ENCODE measurements at regions not wholly inside any gene's neighbourhood (a gene's known extent, or its start where the extent isn't known, plus 50 kb on each side); places are given as distances from the start of the nearest gene placed in this dataset.

- Histone ChIP-seq H2AFZ (ENCODE audit: low read depth, low read length) (no peak overlapping the region), H3K9me3 (replicated peaks; ENCODE audit: control insufficient read depth, insufficient read depth, low read depth, low read length) (no peaks in the 10 kb centered on the region; the same call in 1 of the 2 replicates), H3K4me3 (no peak overlapping the region), H3K9me1 (ENCODE audit: control insufficient read depth, insufficient read depth, low read length) (no peaks in the 10 kb centered on the region), H3K36me3 (ENCODE audit: control insufficient read depth, insufficient read depth, low read length) (no peaks in the 10 kb centered on the region), H3K4me1 (replicated peaks in 1 of 2; ENCODE audit: control insufficient read depth in 2 of 2, insufficient read depth in 2 of 2, low read length in 2 of 2) (no peaks in the 10 kb centered on the region), H3K79me2 (ENCODE audit: control insufficient read depth, insufficient read depth, low read length) (no peaks in the 10 kb centered on the region), H3K27ac (ENCODE audit: extremely low read depth, low read depth, low read length) (no peak overlapping the region), H3K4me2 (ENCODE audit: insufficient read depth, low read length) (no peak overlapping the region), H4K20me1 (replicated peaks; ENCODE audit: control insufficient read depth, insufficient read depth, low read length) (no peaks in the 10 kb centered on the region), H3K9ac (ENCODE audit: insufficient read depth in 1 of 2, low read depth in 2 of 2, low read length in 2 of 2) (no peak overlapping the region), H3K27me3 (ENCODE audit: control insufficient read depth in 2 of 2, insufficient read depth in 2 of 2, low read length in 2 of 2) (no peaks in the 10 kb centered on the region)
- BruUV-seq (replicated peaks), result no TSS peak
- ATAC-seq (no peak), DNase-seq (ENCODE audit: extremely low read depth in 1 of 4, low spot score in 3 of 4) (no peak), FAIRE-seq (no peak)
- ChIA-PET CTCF (ENCODE audit: low intra/inter-chr PET ratio) (no interaction called here), POLR2A (interaction anchor here (0.5 kb wide), 1 partner anchor 1470 kb away, joined by 3 read pairs; no protein-coding TSS in a partner anchor)
- TF ChIP-seq ZBTB8A (IDR thresholded peaks at IDR 0.05; ENCODE audit: partially characterized antibody) (no peak), TAL1 (IDR thresholded peaks at IDR 0.05) (no peak), MTA1 (IDR thresholded peaks at IDR 0.05; ENCODE audit: borderline replicate concordance) (no peak), KAT8 (IDR thresholded peaks at IDR 0.05; ENCODE audit: low read depth) (no peak), KHSRP (IDR thresholded peaks at IDR 0.05) (no peak), AFF4 (CRISPR knock-in tag; IDR thresholded peaks at IDR 0.05) (no peak), ATF4 (CRISPR knock-in tag; IDR thresholded peaks at IDR 0.05) (no peak), RBM25 (IDR thresholded peaks at IDR 0.05; ENCODE audit: low read depth, low read length, severe bottlenecking) (no peak), EHMT2 (IDR thresholded peaks at IDR 0.05) (no peak), ARNT (IDR thresholded peaks at IDR 0.05) (no peak), ELF2 (CRISPR knock-in tag; IDR thresholded peaks at IDR 0.05) (no peak), ZKSCAN3 (CRISPR knock-in tag; IDR thresholded peaks at IDR 0.05) (no peak), TARDBP (IDR thresholded peaks at IDR 0.05) (no peak), ZNF785 (CRISPR knock-in tag; IDR thresholded peaks at IDR 0.05) (no peak), LCOR (CRISPR knock-in tag; IDR thresholded peaks at IDR 0.05) (no peak), MAFK (IDR thresholded peaks at IDR 0.05; ENCODE audit: low read length) (no peak), SIN3A (IDR thresholded peaks at IDR 0.05; ENCODE audit: borderline replicate concordance in 2 of 2, control insufficient read depth in 1 of 2, low read depth in 2 of 2, low read length in 2 of 2) (no peak), ZFP30 (CRISPR knock-in tag; IDR thresholded peaks at IDR 0.05; ENCODE audit: borderline replicate concordance) (no peak)
- TF ChIP-seq, protein P1, sequence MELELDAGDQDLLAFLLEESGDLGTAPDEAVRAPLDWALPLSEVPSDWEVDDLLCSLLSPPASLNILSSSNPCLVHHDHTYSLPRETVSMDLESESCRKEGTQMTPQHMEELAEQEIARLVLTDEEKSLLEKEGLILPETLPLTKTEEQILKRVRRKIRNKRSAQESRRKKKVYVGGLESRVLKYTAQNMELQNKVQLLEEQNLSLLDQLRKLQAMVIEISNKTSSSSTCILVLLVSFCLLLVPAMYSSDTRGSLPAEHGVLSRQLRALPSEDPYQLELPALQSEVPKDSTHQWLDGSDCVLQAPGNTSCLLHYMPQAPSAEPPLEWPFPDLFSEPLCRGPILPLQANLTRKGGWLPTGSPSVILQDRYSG (tag; conservative IDR thresholded peaks at IDR 0.05; ENCODE audit: low read depth), result no peak
- intact Hi-C loops (cut with micrococcal nuclease) (no loop called here), in situ Hi-C loops (cut with MboI) (no loop called here)
Measured at GRCh38 chr2:161522796-161523195, 101.4 kb upstream of the SLC4A10 start.
